Neutrophil (primary cell): ENCODE measurements at regions not wholly inside any gene's neighbourhood (a gene's known extent, or its start where the extent isn't known, plus 50 kb on each side); places are given as distances from the start of the nearest gene placed in this dataset.

Experiments used
- H3K27ac ChIP-seq: fragments of 200-600 bp; sonication (generic); 2 replicates; pipeline ENCODE4 v1.5.1; 2016; ENCODE audit warnings: mild to moderate bottlenecking, moderate library complexity
- H3K27me3 ChIP-seq: fragments of 200-600 bp; sonication (generic); 2 replicates; pipeline ENCODE4 v1.6.0; 2016; ENCODE audit warnings: mild to moderate bottlenecking
- H3K36me3 ChIP-seq: fragments of 200-600 bp; sonication (generic); 2 replicates; pipeline ENCODE4 v1.5.1; 2017
- H3K4me1 ChIP-seq, 2 experiments: fragments of 200-600 bp in 1 of 2; sonication (generic) in 1 of 2; 1 replicate in 1 of 2; 2 replicates in 1 of 2; pipeline versions ENCODE4 v1.5.1 to v1.6.1; 2013 to 2016; ENCODE audit warnings: low read depth in 1 of 2, low read length in 1 of 2, mild to moderate bottlenecking in 1 of 2, moderate library complexity in 1 of 2; ENCODE audit not compliant: control insufficient read depth in 1 of 2, insufficient read depth in 1 of 2
- H3K4me3 ChIP-seq, 2 experiments: fragments of 200-600 bp in 1 of 2; sonication (generic) in 1 of 2; 1 replicate in 1 of 2; 2 replicates in 1 of 2; pipeline ENCODE4 v1.5.1; 2013 to 2016; ENCODE audit warnings: low read depth in 1 of 2, low read length in 1 of 2, mild to moderate bottlenecking in 1 of 2, moderate library complexity in 1 of 2
- H3K9me3 ChIP-seq: fragments of 200-600 bp; sonication (generic); 2 replicates; pipeline ENCODE4 v1.5.1; 2016
- TF ChIP-seq, protein P1 (sequence below): fragments of 200-600 bp; sonication (generic); IDR thresholded peaks from 2 replicates; pipeline ENCODE4 v1.5.1; 2016; ENCODE audit warnings: antibody characterized with exemption

DNA sequence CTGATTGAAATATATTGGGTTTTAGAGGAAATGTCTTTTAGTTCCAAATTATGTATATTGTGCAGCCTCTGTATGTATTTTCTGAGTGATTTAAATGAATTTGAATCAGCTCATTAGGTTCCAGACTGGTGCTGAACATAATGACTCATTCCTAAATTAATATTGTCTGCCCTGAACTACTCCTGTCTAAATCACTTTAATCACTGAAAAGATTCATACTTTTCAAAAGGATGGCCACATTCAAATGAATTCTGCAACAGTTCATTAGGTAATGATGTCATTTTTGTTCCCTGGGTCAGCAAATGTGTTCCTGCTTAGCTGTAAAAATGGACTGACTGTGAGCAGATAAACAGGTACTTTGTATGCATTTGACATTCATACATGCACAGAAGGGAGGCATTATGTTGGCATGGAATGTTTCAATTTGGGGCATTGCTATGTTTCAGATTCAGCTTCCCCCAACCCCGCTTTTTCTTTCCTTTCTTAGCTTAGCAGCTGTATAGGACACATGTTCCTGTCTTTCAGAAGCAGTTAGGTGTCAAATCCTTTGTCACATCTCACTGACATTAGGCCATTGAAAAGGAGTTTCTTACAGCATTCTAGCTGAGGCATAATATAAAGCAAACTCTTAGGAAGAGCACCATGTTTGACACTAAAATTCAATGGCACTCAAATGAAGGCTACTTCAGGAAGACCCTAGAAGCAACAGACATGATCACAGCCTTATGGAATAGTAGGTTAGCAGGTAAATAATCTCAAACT is 318.5 kb upstream of the ARPP21 start:
- Histone ChIP-seq H3K4me1 (no peaks in the 10 kb centered on the region), H3K27ac (no peak overlapping the region), H3K36me3 (no peaks in the 10 kb centered on the region), H3K27me3 (no peaks in the 10 kb centered on the region), H3K9me3 (no peaks in the 10 kb centered on the region), H3K4me3 (no peak overlapping the region)
- TF ChIP-seq, protein P1, sequence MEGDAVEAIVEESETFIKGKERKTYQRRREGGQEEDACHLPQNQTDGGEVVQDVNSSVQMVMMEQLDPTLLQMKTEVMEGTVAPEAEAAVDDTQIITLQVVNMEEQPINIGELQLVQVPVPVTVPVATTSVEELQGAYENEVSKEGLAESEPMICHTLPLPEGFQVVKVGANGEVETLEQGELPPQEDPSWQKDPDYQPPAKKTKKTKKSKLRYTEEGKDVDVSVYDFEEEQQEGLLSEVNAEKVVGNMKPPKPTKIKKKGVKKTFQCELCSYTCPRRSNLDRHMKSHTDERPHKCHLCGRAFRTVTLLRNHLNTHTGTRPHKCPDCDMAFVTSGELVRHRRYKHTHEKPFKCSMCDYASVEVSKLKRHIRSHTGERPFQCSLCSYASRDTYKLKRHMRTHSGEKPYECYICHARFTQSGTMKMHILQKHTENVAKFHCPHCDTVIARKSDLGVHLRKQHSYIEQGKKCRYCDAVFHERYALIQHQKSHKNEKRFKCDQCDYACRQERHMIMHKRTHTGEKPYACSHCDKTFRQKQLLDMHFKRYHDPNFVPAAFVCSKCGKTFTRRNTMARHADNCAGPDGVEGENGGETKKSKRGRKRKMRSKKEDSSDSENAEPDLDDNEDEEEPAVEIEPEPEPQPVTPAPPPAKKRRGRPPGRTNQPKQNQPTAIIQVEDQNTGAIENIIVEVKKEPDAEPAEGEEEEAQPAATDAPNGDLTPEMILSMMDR, result no peak

DNA sequence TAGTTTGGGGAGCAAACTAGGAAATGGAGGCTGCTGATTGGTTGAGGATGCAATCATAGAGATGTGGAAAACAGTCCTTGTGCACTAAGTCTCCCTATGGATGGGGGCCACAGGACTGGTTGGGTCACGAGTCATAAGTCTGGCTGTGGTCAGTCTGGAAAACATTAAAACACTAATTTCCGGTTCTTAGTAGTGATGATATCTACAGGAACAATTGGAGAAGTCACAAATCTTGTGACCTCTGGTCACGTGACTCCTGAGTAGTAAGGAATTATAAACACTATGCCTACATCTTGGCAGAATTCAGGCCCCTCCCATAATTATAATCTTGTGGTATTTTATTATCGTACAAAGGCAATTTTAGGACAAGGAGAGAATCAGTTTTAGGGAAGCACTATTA is 317.3 kb upstream of the ARPP21 start:
- Histone ChIP-seq H3K4me1 (no peaks in the 10 kb centered on the region), H3K27ac (no peak overlapping the region), H3K9me3 (no peaks in the 10 kb centered on the region), H3K36me3 (no peaks in the 10 kb centered on the region), H3K4me3 (no peak overlapping the region), H3K27me3 (no peaks in the 10 kb centered on the region)
- TF ChIP-seq, protein P1, result no peak

- Histone ChIP-seq H3K27me3 (no peaks in the 10 kb centered on the region), H3K4me3 (no peak overlapping the region), H3K9me3 (no peaks in the 10 kb centered on the region), H3K36me3 (no peaks in the 10 kb centered on the region), H3K27ac (no peak overlapping the region), H3K4me1 (no peaks in the 10 kb centered on the region)
- TF ChIP-seq, protein P1, result no peak
Observed at GRCh38 chr3:35335703-35336102, 303.6 kb upstream of the ARPP21 start.

GRCh38 chr3:35336601-35337000 is 302.7 kb upstream of the ARPP21 start:
- Histone ChIP-seq H3K9me3 (no peaks in the 10 kb centered on the region), H3K4me1 (no peaks in the 10 kb centered on the region), H3K27ac (no peak overlapping the region), H3K36me3 (no peaks in the 10 kb centered on the region), H3K4me3 (no peak overlapping the region), H3K27me3 (no peaks in the 10 kb centered on the region)
- TF ChIP-seq, protein P1, result no peak

- Histone ChIP-seq H3K9me3 (no peaks in the 10 kb centered on the region), H3K4me1 (no peaks in the 10 kb centered on the region), H3K36me3 (no peaks in the 10 kb centered on the region), H3K4me3 (no peak overlapping the region), H3K27ac (no peak overlapping the region), H3K27me3 (no peaks in the 10 kb centered on the region)
- TF ChIP-seq, protein P1, result no peak
Observed at GRCh38 chr3:35338186-35338585, 301.1 kb upstream of the ARPP21 start.
